IMR-90 (cell line): ENCODE measurements at regions not wholly inside any gene's neighbourhood (a gene's known extent, or its start where the extent isn't known, plus 50 kb on each side); places are given as distances from the start of the nearest gene placed in this dataset.

Experiments used
- ATAC-seq: fragments of 200-7000 bp; cut with Tn5 transposase; 2 replicates; pipeline ENCODE4 v1.9.1; 2020; ENCODE audit warnings: low read depth, mild to moderate bottlenecking, moderate library complexity
- BruUV-seq: library from RNA; stranded (reverse); fragments of 400-500 nt; replicated peaks from 2 replicates; lab custom pipeline; 2021; lab: Mats Ljungman, UMichigan
- CTCF ChIA-PET: fragments of 300-600 bp; formaldehyde crosslinking; extraction: SDS; loops from one replicate; lab custom pipeline; 2021; ENCODE audit warnings: antibody characterized with exemption; lab: Yijun Ruan, JAX
- POLR2A ChIA-PET: fragments of 300-600 bp; sonication (Branson Sonifier 250); formaldehyde crosslinking; loops from one replicate; lab custom pipeline; 2022; ENCODE audit warnings: antibody characterized with exemption; ENCODE audit not compliant: unreplicated experiment; lab: Charles Lee
- DNase-seq: peaks from one replicate; pipeline ENCODE4 v3.0.0; 2013
- H2AFZ ChIP-seq: replicated peaks from 2 replicates; pipeline ENCODE3; 2013; ENCODE audit warnings: low read length, mild to moderate bottlenecking; ENCODE audit not compliant: poor library complexity
- H2AK5ac ChIP-seq: 2 replicates; pipeline ENCODE4 v1.6.1; 2013; ENCODE audit warnings: low read depth, low read length, inconsistent platforms
- H2AK9ac ChIP-seq: replicated peaks from 2 replicates; pipeline ENCODE3; 2013; ENCODE audit warnings: mild to moderate bottlenecking, low read depth, low read length, moderate library complexity; ENCODE audit not compliant: poor library complexity
- H2BK120ac ChIP-seq: 2 replicates; pipeline ENCODE4 v1.6.1; 2013; ENCODE audit warnings: low read depth, low read length, inconsistent platforms
- H2BK15ac ChIP-seq: 3 replicates; pipeline ENCODE4 v1.6.1; 2013; ENCODE audit warnings: low read depth, low read length, inconsistent platforms
- H2BK20ac ChIP-seq: 2 replicates; pipeline ENCODE4 v1.6.1; 2013; ENCODE audit warnings: low read depth, mild to moderate bottlenecking, inconsistent platforms, low read length, moderate library complexity
- H2BK5ac ChIP-seq: 2 replicates; pipeline ENCODE4 v1.6.1; 2013; ENCODE audit warnings: mild to moderate bottlenecking, low read depth, low read length, inconsistent platforms; ENCODE audit not compliant: poor library complexity, severe bottlenecking
- H3K14ac ChIP-seq: replicated peaks from 2 replicates; pipeline ENCODE4 v1.6.1; 2013; ENCODE audit warnings: low read depth, low read length, inconsistent platforms
- H3K18ac ChIP-seq: 2 replicates; pipeline ENCODE4 v1.6.1; 2013; ENCODE audit warnings: low read depth, low read length, control low read depth
- H3K23ac ChIP-seq: 2 replicates; pipeline ENCODE4 v1.6.1; 2013; ENCODE audit warnings: low read depth, low read length, inconsistent platforms
- H3K27ac ChIP-seq: 2 replicates; pipeline ENCODE4 v1.5.1; 2013; ENCODE audit warnings: mild to moderate bottlenecking, control low read depth, low read length; ENCODE audit not compliant: insufficient read depth
- H3K27me3 ChIP-seq: 2 replicates; pipeline ENCODE4 v1.6.1; 2013; ENCODE audit warnings: low read length; ENCODE audit not compliant: control insufficient read depth, insufficient read depth
- H3K36me3 ChIP-seq: 2 replicates; pipeline ENCODE4 v1.6.1; 2013; ENCODE audit warnings: low read length, mixed read lengths; ENCODE audit not compliant: control insufficient read depth, insufficient read depth
- H3K4ac ChIP-seq: 2 replicates; pipeline ENCODE4 v1.6.1; 2013; ENCODE audit warnings: low read depth, low read length, inconsistent platforms
- H3K4me1 ChIP-seq: 2 replicates; pipeline ENCODE4 v1.6.1; 2013; ENCODE audit warnings: low read length, mixed read lengths; ENCODE audit not compliant: control insufficient read depth, insufficient read depth
- H3K4me2 ChIP-seq: 2 replicates; pipeline ENCODE4 v1.6.1; 2013; ENCODE audit warnings: low read depth, mild to moderate bottlenecking, control low read depth, low read length, moderate library complexity
- H3K4me3 ChIP-seq: 2 replicates; pipeline ENCODE4 v1.5.1; 2013; ENCODE audit warnings: low read depth, mild to moderate bottlenecking, control low read depth, low read length, moderate library complexity; ENCODE audit not compliant: insufficient read depth
- H3K56ac ChIP-seq: 2 replicates; pipeline ENCODE4 v1.6.1; 2013; ENCODE audit warnings: low read length, inconsistent platforms; ENCODE audit not compliant: insufficient read depth; ENCODE audit errors: extremely low read depth
- H3K79me1 ChIP-seq, 2 experiments: 2 replicates each; pipeline ENCODE4 v1.6.1; 2013; ENCODE audit warnings: low read length in 2 of 2, inconsistent platforms in 1 of 2, low read depth in 1 of 2
- H3K9ac ChIP-seq: 2 replicates; pipeline ENCODE4 v1.6.1; 2013; ENCODE audit warnings: low read depth, low read length, control low read depth
- H3K9me1 ChIP-seq: 2 replicates; pipeline ENCODE4 v1.6.1; 2013; ENCODE audit warnings: low read length, inconsistent platforms; ENCODE audit not compliant: insufficient read depth
- H3K9me3 ChIP-seq: 2 replicates; pipeline ENCODE4 v1.6.1; 2013; ENCODE audit warnings: low read length; ENCODE audit not compliant: control insufficient read depth, insufficient read depth
- H4K20me1 ChIP-seq: 2 replicates; pipeline ENCODE4 v1.6.1; 2013; ENCODE audit warnings: low read length, inconsistent platforms; ENCODE audit not compliant: insufficient read depth
- H4K5ac ChIP-seq: 2 replicates; pipeline ENCODE4 v1.6.1; 2013; ENCODE audit warnings: mild to moderate bottlenecking, low read depth, low read length, control low read depth
- H4K8ac ChIP-seq, 2 experiments: 2 replicates each; pipeline ENCODE4 v1.6.1; 2013; ENCODE audit warnings: low read depth in 2 of 2, low read length in 2 of 2, control low read depth in 1 of 2, inconsistent platforms in 1 of 2
- H4K91ac ChIP-seq: 2 replicates; pipeline ENCODE4 v1.6.1; 2013; ENCODE audit warnings: low read depth, low read length, inconsistent platforms; ENCODE audit not compliant: insufficient read depth
- CEBPB ChIP-seq: IDR thresholded peaks from 2 replicates; pipeline ENCODE4 v1.6.1; 2012; ENCODE audit warnings: low read depth, low read length, improper control_type of control experiment
- CHD1 ChIP-seq: IDR thresholded peaks from 2 replicates; pipeline ENCODE4 v1.6.1; 2012; ENCODE audit warnings: low read depth, low read length, improper control_type of control experiment
- FOS ChIP-seq: fragments of 150-350 bp; IDR thresholded peaks from 2 replicates; pipeline ENCODE4 v1.6.1; 2016; ENCODE audit warnings: low read depth, low read length
- MAFK ChIP-seq: IDR thresholded peaks from 2 replicates; pipeline ENCODE4 v1.6.1; 2012; ENCODE audit warnings: low read depth, low read length, improper control_type of control experiment
- MXI1 ChIP-seq: IDR thresholded peaks from 2 replicates; pipeline ENCODE4 v1.6.1; 2012; ENCODE audit warnings: low read depth, mild to moderate bottlenecking, low read length, moderate library complexity, borderline replicate concordance
- NFE2L2 ChIP-seq: fragments of 150-350 bp; IDR thresholded peaks from 2 replicates; pipeline ENCODE4 v1.6.1; 2016; ENCODE audit warnings: low read depth, mild to moderate bottlenecking, low read length
- RAD21 ChIP-seq: IDR thresholded peaks from 2 replicates; pipeline ENCODE4 v1.6.1; 2012; ENCODE audit warnings: low read length, improper control_type of control experiment
- RCOR1 ChIP-seq: IDR thresholded peaks from 2 replicates; pipeline ENCODE4 v1.6.1; 2012; ENCODE audit warnings: mild to moderate bottlenecking, low read length, improper control_type of control experiment; ENCODE audit not compliant: insufficient replicate concordance
- RFX5 ChIP-seq: IDR thresholded peaks from 2 replicates; pipeline ENCODE4 v1.8.0; 2012; ENCODE audit warnings: low read depth, mild to moderate bottlenecking, low read length, moderate library complexity
- SMC3 ChIP-seq: fragments of 150-350 bp; IDR thresholded peaks from 2 replicates; pipeline ENCODE4 v1.6.1; 2016; ENCODE audit warnings: low read depth, mild to moderate bottlenecking, antibody characterized with exemption, low read length, moderate library complexity
- WGBS, 2 experiments: methylation state at CpG; one replicate each; pipeline versions ENCODE4 v1.1.5 to v1.1.7; 2013; ENCODE audit warnings: missing lambda C conversion rate in 2 of 2; ENCODE audit not compliant: insufficient read length in 1 of 2; ENCODE audit errors: extremely low coverage in 2 of 2; 5-methylcytosine and 5-hydroxymethylcytosine counted together
- dilution Hi-C: fragments of 300-500 bp; cut with HindIII; formaldehyde crosslinking; loops from one replicate; pipeline ENCODE4 v1.14.3; 2018; ENCODE audit warnings: low sequenced_read_pairs; ENCODE audit not compliant: unreplicated experiment
- in situ Hi-C: fragments of 300-500 bp; cut with MboI; formaldehyde crosslinking; loops from 3 replicates; pipeline ENCODE4 v1.14.3; 2019; ENCODE audit warnings: low sequenced_read_pairs, inconsistent platforms, mixed read lengths
- intact Hi-C: fragments of 100-400 bp; cut with micrococcal nuclease; formaldehyde crosslinking; loops from 2 replicates; pipeline ENCODE4 v1.10.0; 2022
- TF ChIP-seq, protein P1 (sequence below): fragments of 150-350 bp; IDR thresholded peaks from 2 replicates; pipeline ENCODE4 v1.6.1; 2016; ENCODE audit warnings: low read depth, mild to moderate bottlenecking, low read length, moderate library complexity, borderline replicate concordance
- TF ChIP-seq, protein P2 (sequence below): conservative IDR thresholded peaks from 2 replicates; pipeline ENCODE4 v1.5.1; 2012; ENCODE audit warnings: mild to moderate bottlenecking, low read depth, low read length, improper control_type of control experiment

DNA sequence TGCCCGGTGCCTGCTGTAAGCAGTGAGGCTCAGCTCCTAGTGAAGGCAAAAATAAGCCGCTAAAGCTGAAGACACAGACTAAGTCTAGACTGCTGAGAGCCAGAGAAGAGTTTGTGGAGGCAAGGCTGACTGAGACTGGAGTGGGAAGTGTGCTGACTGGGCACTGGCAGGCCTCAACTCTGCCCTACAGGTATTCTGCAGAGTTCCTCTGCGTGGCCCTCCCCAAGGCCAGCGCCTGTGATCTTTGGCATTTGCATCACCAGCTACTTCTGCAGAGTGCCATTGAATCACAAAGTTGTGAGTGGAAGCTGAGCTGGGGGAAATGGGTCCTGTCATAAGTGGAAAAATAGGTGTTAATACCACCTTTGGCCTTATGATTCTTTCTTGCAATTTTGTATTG lies 905.7 kb downstream of the PLA2G4A start:
- no peak overlapping the region for H3K14ac ChIP-seq
- no peak overlapping the region for H3K9ac ChIP-seq
- H3K27ac ChIP-seq: no peak overlapping the region
- H2BK5ac ChIP-seq: no peak overlapping the region
- no peak overlapping the region for H2BK20ac ChIP-seq
- no peak overlapping the region for H4K8ac ChIP-seq
- H3K36me3 ChIP-seq: no peaks in the 10 kb centered on the region
- ChIA-PET POLR2A (no interaction called here), CTCF (no interaction called here)
- dilution Hi-C loops (no loop called here), in situ Hi-C loops (no loop called here), intact Hi-C loops (no loop called here)
- TF ChIP-seq NFE2L2: no peak
- TF ChIP-seq CEBPB: no peak
- TF ChIP-seq FOS: no peak
- no peak for TF ChIP-seq MXI1
- no peak for TF ChIP-seq CHD1
- no peak for TF ChIP-seq MAFK
- no peak for TF ChIP-seq RAD21
- TF ChIP-seq RCOR1: no peak
- TF ChIP-seq, protein P1, sequence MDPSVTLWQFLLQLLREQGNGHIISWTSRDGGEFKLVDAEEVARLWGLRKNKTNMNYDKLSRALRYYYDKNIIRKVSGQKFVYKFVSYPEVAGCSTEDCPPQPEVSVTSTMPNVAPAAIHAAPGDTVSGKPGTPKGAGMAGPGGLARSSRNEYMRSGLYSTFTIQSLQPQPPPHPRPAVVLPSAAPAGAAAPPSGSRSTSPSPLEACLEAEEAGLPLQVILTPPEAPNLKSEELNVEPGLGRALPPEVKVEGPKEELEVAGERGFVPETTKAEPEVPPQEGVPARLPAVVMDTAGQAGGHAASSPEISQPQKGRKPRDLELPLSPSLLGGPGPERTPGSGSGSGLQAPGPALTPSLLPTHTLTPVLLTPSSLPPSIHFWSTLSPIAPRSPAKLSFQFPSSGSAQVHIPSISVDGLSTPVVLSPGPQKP: no peak
- no peak for TF ChIP-seq SMC3
- TF ChIP-seq, protein P2, sequence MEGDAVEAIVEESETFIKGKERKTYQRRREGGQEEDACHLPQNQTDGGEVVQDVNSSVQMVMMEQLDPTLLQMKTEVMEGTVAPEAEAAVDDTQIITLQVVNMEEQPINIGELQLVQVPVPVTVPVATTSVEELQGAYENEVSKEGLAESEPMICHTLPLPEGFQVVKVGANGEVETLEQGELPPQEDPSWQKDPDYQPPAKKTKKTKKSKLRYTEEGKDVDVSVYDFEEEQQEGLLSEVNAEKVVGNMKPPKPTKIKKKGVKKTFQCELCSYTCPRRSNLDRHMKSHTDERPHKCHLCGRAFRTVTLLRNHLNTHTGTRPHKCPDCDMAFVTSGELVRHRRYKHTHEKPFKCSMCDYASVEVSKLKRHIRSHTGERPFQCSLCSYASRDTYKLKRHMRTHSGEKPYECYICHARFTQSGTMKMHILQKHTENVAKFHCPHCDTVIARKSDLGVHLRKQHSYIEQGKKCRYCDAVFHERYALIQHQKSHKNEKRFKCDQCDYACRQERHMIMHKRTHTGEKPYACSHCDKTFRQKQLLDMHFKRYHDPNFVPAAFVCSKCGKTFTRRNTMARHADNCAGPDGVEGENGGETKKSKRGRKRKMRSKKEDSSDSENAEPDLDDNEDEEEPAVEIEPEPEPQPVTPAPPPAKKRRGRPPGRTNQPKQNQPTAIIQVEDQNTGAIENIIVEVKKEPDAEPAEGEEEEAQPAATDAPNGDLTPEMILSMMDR: no peak
- TF ChIP-seq RFX5: no peak
- H4K91ac ChIP-seq: no peak overlapping the region
- BruUV-seq: no TSS peak
- H2AFZ ChIP-seq: no peak overlapping the region
- no peaks in the 10 kb centered on the region for H3K4me1 ChIP-seq
- H3K4me3 ChIP-seq: no peak overlapping the region
- WGBS, 2 experiments: 80% methylated on average over 1 of the region's 4 CpGs; no CpG with 5 or more reads in 1 of the 2 experiments
- no peaks in the 10 kb centered on the region for H3K27me3 ChIP-seq
- no peaks in the 10 kb centered on the region for H3K9me3 ChIP-seq
- no peaks in the 10 kb centered on the region for H3K9me1 ChIP-seq
- no peak for ATAC-seq
- no peak overlapping the region for H4K5ac ChIP-seq
- no peak overlapping the region for H3K18ac ChIP-seq
- no peak overlapping the region for H2BK120ac ChIP-seq
- H3K23ac ChIP-seq: no peak overlapping the region
- no peak for DNase-seq
- H2AK9ac ChIP-seq: no peak overlapping the region
- no peak overlapping the region for H2AK5ac ChIP-seq
- H3K56ac ChIP-seq: no peak overlapping the region
- no peaks in the 10 kb centered on the region for H3K79me1 ChIP-seq
- H2BK15ac ChIP-seq: no peak overlapping the region
- no peak overlapping the region for H3K4ac ChIP-seq
- no peak overlapping the region for H3K4me2 ChIP-seq
- no peaks in the 10 kb centered on the region for H4K20me1 ChIP-seq
